Testis (tissue), 2 donors: ENCODE measurements at regions not wholly inside any gene's neighbourhood (a gene's known extent, or its start where the extent isn't known, plus 50 kb on each side); places are given as distances from the start of the nearest gene placed in this dataset.

Source experiments
- POLR2A ChIP-seq: fragments of 450-650 bp; IDR thresholded peaks from one replicate; pipeline ENCODE4 v1.6.1; 2017; ENCODE audit warnings: antibody characterized with exemption, mild to moderate bottlenecking, moderate library complexity
- TF ChIP-seq, protein P1 (sequence below), 3 experiments: fragments of 450-650 bp in 2 of 3; fragments of 200-600 bp in 1 of 3; sonication (generic) in 1 of 3; IDR thresholded peaks; one replicate each; pipeline ENCODE4 v1.5.1; 2016 to 2019; ENCODE audit warnings: antibody characterized with exemption in 3 of 3, mild to moderate bottlenecking in 2 of 3, moderate library complexity in 1 of 3

DNA sequence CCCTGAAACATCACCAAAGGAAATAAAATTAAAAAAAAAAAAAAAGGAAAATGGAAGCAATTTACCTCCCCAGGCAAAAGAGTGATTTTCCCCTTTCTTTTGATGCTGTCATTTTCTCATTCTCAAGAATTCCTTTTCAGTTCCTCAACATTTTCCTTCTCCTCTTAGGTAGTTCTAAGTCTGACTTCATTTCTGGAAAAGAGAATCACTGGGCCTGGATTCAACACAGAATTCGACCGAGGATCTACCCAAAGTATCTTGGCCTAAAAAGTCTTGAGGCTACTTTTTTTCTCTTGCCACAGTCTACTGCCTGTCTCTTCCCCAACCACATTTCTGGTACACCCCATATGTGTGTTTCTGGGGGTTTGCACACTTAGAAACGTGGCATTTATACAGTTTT, 717.8 kb upstream of the TBX3 start:
- TF ChIP-seq, protein P1, sequence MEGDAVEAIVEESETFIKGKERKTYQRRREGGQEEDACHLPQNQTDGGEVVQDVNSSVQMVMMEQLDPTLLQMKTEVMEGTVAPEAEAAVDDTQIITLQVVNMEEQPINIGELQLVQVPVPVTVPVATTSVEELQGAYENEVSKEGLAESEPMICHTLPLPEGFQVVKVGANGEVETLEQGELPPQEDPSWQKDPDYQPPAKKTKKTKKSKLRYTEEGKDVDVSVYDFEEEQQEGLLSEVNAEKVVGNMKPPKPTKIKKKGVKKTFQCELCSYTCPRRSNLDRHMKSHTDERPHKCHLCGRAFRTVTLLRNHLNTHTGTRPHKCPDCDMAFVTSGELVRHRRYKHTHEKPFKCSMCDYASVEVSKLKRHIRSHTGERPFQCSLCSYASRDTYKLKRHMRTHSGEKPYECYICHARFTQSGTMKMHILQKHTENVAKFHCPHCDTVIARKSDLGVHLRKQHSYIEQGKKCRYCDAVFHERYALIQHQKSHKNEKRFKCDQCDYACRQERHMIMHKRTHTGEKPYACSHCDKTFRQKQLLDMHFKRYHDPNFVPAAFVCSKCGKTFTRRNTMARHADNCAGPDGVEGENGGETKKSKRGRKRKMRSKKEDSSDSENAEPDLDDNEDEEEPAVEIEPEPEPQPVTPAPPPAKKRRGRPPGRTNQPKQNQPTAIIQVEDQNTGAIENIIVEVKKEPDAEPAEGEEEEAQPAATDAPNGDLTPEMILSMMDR (IDR thresholded peaks at IDR 0.05): no peak
- TF ChIP-seq POLR2A: no peak
